HUDEP-2 (cell line): ENCODE measurements at regions not wholly inside any gene's neighbourhood (a gene's known extent, or its start where the extent isn't known, plus 50 kb on each side); places are given as distances from the start of the nearest gene placed in this dataset.

Experiments used
- DNase-seq, 76 experiments: peaks; one replicate each; lab custom pipeline; 2025; ENCODE audit not compliant: unreplicated experiment in 76 of 76; lab: John Stamatoyannopoulos, UW

GRCh38 chr4:180634306-180634705 is 1608.9 kb upstream of the TENM3 start:
- DNase-seq: no peak

- no peak for DNase-seq
Observed at GRCh38 chr4:180635281-180635680, 1607.9 kb upstream of the TENM3 start.

- no peak for DNase-seq
Observed at GRCh38 chr4:180636696-180637404, 1606.4 kb upstream of the TENM3 start.

DNA sequence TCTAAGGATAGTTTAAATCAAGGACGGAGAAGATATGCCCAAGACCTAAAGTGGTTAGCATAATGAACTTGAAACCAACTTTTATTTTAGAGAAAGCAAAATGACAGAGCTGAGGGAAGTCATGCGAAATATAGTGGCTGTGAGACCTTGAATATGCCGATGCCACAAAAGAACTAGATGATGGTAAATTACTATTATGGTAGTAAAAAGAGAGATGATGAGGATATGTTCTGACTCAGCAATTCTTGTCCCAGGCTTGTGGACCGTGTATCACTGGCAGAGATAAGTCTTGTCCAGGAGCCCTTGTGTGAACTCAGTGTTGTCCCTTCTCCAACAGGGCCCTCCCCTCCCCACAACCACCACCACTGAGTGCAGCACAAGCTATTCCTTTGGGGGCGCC is 1605.6 kb upstream of the TENM3 start:
- no peak for DNase-seq

- no peak for DNase-seq
Observed at GRCh38 chr4:180640193-180640592, 1603.0 kb upstream of the TENM3 start.

DNA sequence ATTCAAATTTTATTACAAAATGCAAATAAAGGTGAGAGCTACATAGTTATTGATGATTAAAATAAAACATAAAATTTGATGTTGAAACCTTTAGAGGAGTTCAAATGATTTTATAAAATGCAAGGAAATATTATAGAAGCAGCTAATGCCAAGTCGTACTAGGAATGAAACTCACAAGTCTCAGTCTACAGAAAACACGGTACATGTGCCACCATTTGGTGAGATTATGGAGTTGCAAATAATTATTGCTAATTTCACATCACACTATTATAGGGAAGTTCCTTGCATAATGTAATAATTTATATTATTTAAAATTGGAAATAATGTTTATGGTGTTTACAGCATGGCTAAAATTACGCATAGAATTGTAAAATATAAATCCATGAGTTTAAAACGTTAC is 1601.7 kb upstream of the TENM3 start:
- no peak for DNase-seq

DNA sequence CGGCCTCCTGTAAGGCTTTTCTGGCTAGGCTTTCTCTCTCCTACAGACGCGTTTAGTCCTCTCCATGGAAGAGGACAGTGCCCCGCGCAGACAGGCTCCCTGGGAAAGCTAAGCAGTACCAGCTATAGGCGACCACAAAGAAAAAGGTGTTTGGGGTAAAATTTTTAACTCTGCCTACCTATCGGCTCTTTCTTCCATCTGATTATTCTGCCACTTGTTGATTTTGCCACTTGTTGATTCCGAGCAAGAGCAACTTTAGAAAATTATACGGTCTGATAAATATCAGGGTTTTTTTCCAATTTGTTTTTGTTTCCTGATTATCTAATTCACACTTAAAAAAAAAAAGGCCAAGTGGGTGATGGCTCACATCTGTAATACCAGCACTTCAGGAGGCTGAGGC is 1600.5 kb upstream of the TENM3 start:
- no peak for DNase-seq

DNA sequence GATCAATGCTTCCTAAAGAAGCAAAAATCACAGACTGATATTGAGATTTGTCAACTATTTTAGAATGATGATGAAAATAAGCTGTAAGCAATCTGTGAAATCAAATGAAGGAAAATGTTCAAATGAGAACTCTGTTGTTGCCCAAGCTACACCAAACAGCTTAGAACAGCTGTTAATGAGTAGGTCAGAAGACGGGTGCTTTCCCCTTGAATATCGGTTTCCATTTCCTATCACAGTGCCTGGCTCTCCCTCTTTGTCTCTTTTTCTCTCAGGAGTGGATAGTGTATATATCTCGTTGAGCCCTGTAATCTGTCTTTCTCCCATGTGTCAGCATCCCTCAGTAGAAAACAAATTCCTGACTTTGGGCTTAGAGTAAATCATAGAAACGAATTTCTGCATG is 1592.9 kb upstream of the TENM3 start:
- no peak for DNase-seq

- no peak for DNase-seq
Observed at GRCh38 chr4:180652533-180652932, 1590.7 kb upstream of the TENM3 start.

- no peak for DNase-seq
Observed at GRCh38 chr4:180655886-180656285, 1587.3 kb upstream of the TENM3 start.

GRCh38 chr4:180657881-180658280 is 1585.3 kb upstream of the TENM3 start:
- no peak for DNase-seq

GRCh38 chr4:180664766-180665368 is 1578.3 kb upstream of the TENM3 start:
- peak in 51 of 76 experiments; percentile 0 to 65 (median 20) for DNase-seq

DNA sequence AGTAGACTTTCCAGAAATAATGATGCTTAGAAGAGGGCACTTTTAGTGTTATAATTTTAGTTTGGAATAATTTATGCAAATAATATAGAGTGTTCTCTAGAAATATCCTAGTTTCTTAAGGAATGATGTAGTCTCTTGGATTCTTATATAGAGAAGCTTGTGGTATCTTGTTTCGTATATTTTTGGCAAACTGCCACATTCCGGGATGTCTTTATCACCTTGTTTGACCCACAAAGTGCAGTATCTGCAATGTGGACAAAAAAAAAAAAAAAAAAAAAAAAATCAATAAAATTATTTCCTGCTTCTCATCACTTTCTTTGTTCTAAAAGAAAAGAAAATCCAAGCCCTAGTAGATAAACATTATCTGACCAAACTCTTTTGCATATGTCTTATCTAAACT is 1577.7 kb upstream of the TENM3 start:
- no peak for DNase-seq

DNA sequence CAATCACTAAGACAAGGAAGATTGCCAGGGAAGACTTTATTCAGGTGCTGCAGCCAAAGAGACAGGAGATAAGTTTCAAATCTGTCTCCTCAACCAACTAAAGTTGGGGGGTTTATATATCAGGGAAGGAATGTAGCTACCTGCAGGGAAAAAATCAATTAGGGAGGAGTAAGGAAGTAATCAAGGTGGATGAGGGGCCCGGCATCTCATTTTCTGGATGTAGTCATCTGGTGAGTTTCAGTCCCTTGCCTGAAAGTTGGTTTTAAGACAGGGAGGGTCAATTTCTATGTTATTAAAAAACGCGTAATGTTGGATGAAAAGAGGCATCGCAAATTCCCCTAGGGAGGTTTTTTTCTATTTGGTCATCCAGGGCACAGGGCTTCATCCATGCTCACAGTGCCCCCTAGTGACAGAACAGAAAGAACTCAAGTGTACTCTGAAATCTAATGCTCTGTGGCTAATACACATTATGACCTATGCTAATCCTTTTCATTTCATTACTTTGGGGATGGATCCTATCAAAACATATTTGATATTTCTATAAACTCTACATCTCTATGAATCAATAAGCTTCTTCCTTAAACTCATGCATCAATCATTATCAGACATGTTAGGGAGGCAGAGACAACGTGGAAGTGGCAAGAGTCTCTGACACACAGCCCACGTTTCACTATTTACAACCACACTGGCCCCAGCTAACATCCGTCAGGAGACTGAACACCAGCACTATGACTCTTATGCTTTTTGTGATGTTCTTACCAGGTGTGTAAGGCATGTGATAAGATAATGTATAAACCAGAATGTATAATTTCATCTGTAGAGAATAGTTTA is 1577.0 kb upstream of the TENM3 start:
- peak in 15 of 76 experiments; percentile 0 to 47 (median 5) for DNase-seq

- no peak for DNase-seq
Observed at GRCh38 chr4:180668732-180669131, 1574.5 kb upstream of the TENM3 start.

- DNase-seq: no peak
Observed at GRCh38 chr4:180669680-180670079, 1573.5 kb upstream of the TENM3 start.

DNA sequence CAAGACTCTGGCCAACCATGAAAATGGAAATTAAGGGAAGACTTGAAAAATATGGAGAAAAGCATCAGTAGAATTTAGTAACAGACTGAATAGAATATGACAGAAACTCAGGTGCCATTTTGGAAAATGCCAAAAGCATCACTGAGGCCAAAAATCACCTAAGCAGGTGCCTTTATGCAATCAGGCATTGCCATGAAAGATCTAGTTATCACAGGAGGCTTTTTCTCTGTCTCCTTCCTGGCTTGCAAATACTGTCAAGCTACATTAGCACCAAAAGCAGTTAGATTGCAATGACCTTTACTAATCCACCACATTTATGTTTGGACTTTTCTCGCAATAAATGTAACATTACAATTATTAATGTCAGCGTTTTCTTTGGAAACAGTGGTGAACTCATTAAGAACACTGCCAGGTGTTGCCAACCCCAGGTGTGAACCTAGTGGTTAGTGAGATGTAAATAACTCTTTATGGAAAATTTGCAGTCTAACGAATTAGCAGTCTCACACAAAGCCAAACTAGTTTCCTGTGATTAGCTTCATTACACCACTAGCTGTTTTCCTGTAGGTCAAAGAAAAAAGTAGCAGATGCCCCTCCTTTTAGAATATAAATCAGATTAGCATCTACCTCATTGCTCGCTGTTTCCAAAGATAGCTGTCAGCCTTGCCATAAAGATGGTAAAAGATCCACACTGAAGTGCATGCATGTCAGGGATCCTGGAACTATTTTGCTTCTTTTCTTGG is 1568.4 kb upstream of the TENM3 start:
- no peak for DNase-seq

GRCh38 chr4:180675359-180675650 is 1567.9 kb upstream of the TENM3 start:
- DNase-seq: no peak

- no peak for DNase-seq
Observed at GRCh38 chr4:180680305-180680704, 1562.9 kb upstream of the TENM3 start.

DNA sequence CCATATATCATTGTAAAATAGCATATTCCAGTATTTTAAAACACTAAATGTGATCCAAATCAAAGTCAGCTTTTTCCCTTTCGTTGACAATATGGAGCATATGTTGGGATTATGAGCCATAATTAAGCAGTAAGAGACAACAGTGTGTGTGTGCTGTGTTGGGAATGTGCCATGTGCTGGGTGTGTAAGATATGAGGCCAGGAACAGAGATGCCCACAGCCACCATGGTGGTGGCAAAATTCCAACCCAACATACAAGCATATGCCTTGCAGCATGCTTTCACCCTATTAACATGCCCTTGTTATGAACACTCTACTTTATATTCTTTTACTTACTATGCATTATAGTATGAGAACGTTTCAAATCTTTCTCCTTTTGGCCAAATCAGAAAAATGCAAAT is 1560.4 kb upstream of the TENM3 start:
- no peak for DNase-seq

- DNase-seq: no peak
Observed at GRCh38 chr4:180683186-180683585, 1560.0 kb upstream of the TENM3 start.
